ENCODE measurements at regions not wholly inside any gene's neighbourhood (a gene's known extent, or its start where the extent isn't known, plus 50 kb on each side); places are given as distances from the start of the nearest gene placed in this dataset.

DNA sequence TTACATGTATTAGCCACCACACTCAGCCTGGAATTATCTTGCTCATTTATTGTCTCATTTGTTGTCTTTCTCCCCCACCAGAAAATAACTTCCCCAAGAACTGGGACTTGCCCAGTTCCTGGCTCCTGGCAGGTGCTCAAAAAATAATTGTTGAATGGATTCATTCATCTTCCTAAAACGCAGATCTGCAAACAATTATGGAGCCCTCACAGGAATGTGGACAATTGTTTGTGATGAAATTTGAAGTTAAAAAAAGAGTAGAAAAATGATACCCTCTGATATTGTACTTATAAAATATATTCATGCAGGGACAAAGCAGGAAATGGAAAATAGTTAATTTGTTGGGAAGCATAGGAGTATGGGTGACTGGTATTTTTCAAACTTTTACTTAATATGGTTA is 60.7 kb upstream of the MAP1LC3B2 start:
- DNase-seq = no peak

DNA sequence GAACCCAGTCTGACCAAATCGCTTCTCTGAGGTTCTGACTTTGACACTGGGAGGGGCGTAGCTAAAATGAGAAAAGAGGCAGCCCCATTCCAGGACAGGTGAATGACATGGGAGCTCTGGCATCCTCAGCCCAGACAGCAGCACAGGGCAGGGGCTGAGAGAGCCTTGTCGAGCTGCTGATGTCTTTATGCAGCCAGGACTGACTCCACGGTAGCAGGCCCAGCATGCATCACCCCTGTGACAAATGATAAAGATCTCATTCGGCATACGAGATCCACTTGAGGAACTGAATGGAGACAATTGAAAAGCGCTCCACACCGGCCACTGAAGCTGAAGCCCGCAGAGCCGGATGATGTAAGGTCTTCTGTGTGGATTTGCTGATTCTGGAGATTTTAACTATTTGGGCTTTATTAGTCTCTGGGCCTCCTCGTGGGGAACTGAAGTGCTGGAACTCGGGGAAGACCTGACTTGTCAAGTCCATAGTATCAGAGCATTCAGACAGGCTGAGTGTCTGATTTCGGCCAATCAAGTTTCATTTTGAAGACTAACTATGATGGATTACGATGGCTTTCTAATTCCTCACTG is 56.9 kb upstream of the MAP1LC3B2 start:
- no peak for DNase-seq

DNA sequence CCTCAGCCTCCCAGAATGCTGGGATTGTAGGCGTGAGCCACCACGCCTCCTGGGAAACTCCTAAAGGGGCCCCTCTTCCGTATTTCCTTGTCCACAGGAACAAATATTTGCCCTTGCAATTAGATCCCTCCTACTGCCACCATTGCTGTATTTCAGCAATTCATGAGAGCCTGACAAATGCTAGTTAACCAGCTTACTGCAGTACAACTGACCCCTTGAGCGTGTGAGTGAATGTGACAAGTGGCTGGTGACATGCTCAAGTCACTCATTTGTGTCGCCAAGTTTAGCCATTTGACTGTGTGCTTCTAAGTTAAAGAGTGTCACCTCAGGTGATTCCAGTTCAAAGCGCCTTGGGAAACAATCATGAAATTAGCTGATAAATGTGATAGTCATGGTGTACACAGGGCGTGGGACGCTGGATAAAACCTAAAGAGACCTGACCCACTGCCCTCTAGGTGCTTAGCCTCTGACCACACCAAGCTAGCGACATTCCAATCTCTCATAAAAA is 56.1 kb upstream of the MAP1LC3B2 start:
- DNase-seq = no peak

DNA sequence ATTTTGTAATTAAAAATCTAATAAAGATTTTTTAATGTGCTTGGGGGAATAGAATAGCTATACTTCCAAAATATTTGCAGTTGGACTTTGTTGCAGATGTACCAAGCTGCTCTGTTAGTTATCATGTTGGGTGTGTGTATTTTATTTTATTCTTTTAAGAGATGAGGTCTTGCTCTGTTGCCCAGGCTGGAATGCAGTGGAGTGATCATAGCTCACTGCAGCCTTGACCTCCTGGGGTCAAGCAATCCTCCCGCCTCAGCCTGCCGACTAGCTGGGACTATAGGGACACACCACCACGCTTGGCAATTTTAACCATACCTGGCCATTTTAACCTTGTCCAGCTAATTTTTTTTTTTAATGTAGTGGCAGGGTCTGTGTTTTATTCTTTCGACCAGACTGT is 54.7 kb upstream of the MAP1LC3B2 start:
- DNase-seq = no peak

GRCh38 chr12:116506697-116507064 is 52.5 kb upstream of the MAP1LC3B2 start:
- no peak for DNase-seq

DNA sequence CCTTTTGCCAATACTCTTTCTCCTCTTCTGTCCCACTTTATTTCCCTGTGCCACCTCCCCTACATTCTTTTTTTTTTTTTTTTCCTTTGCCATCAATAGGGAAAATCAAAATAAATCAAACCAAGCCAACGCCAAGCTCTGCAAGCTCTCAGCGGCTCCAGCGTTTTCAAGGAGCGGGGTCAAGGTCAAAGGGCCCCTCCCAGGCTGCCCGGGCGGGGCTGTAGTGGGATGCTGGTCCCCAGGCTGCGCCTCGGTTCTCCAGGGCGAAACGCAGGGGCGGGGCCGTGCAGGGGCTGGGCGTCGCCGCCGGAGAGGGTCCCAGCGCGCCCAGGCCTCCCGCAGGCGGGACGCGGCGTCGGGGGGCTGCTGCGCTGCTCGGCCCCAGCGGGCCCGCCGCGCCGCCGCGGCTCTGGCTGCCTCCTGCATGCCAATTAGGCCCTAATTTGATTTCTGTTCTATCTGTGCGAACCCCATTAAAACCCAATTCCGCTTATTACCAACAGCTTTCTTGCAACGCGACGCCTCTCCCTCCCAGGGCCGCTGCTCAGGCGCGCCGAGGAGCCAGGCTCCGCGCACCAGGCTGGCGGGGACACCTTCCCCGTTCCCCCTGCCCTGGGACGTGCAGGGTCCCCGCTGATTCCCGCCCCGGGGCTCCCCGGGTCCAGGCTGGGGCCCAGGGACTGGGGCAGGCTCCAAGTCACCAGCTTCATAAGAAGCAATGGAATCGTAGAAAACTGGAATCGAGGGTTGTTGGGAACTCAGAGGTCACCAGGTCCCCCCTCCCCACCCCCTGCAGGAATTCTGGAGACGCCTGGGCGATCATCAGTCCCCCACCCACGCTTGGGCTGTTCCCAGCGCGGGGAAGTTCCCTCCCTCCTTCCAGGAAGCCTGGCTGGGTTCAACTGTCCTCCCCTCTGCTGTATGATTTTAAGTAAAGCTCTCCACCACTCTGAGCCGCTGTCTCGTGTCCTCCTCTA is 50.7 kb upstream of the MAP1LC3B2 start:
- peak; percentile 65 for DNase-seq

Measured in femur (tissue), 1 donor.